Tibial nerve (tissue), 3 donors: ENCODE measurements at regions not wholly inside any gene's neighbourhood (a gene's known extent, or its start where the extent isn't known, plus 50 kb on each side); places are given as distances from the start of the nearest gene placed in this dataset.

Experiments used
- CTCF ChIP-seq, 5 experiments: fragments of 200-600 bp in 3 of 5; fragments of 450-650 bp in 2 of 5; sonication (generic) in 3 of 5; IDR thresholded peaks; one replicate each; pipeline ENCODE4 v1.5.1; 2016 to 2019; ENCODE audit warnings: antibody characterized with exemption in 5 of 5, mild to moderate bottlenecking in 3 of 5, moderate library complexity in 2 of 5
- POLR2A ChIP-seq, 2 donors: fragments of 450-650 bp; IDR thresholded peaks; one replicate each; pipeline ENCODE4 v1.6.1; 2017; ENCODE audit warnings: antibody characterized with exemption in 2 of 2, mild to moderate bottlenecking in 2 of 2, moderate library complexity in 2 of 2

- no peak for TF ChIP-seq POLR2A (IDR thresholded peaks at IDR 0.05)
- TF ChIP-seq CTCF (IDR thresholded peaks at IDR 0.05), result no peak
These were observed 862.8 kb downstream of the FAM181B start for GRCh38 chr11:81870815-81871214.
